ENCODE measurements at regions not wholly inside any gene's neighbourhood (a gene's known extent, or its start where the extent isn't known, plus 50 kb on each side); places are given as distances from the start of the nearest gene placed in this dataset.

DNA sequence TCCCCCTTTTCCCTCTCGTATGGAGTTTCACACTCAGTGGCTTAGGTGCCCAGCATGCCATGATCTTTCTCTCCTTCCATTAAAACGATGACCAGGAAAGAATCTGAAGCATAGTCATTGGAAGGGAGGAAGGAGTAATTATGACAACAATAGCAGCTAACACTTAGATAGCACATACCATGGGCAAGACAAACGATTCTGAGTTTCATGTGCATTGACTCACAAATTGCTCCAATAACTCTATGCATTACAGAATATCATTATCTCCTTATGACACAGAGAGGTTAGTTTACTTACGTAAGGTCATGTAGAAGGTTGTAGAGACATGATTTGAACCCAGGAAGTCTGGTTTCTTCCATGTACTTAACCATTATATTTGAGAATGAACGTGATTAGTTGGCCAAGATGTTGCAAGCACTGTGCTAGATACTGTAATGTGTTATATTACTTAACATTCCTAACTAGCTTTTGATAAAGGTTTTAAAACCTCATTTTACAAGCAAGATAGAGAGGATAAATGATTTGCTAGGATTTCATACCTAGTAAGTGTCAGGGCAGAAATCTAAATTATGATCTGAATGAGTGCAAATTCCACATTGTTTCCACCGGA, 162.4 kb downstream of the CAND1 start:
- no peaks in the 10 kb centered on the region for H3K9me3 Mint-ChIP-seq
- H3K4me1 Mint-ChIP-seq: peaks cover 55% of the 10 kb centered on the region
- H3K36me3 Mint-ChIP-seq: no peaks in the 10 kb centered on the region
- no peak for DNase-seq (ENCODE audit: low spot score in 2 of 2, unreplicated experiment in 2 of 2)
- H3K4me3 Mint-ChIP-seq: no peak overlapping the region
- H3K27ac Mint-ChIP-seq: peak overlapping the region; percentile 85
- TF ChIP-seq CTCF (IDR thresholded peaks at IDR 0.05; ENCODE audit: unreplicated experiment): no peak
- no peaks in the 10 kb centered on the region for H3K27me3 Mint-ChIP-seq (ENCODE audit: low read depth)

DNA sequence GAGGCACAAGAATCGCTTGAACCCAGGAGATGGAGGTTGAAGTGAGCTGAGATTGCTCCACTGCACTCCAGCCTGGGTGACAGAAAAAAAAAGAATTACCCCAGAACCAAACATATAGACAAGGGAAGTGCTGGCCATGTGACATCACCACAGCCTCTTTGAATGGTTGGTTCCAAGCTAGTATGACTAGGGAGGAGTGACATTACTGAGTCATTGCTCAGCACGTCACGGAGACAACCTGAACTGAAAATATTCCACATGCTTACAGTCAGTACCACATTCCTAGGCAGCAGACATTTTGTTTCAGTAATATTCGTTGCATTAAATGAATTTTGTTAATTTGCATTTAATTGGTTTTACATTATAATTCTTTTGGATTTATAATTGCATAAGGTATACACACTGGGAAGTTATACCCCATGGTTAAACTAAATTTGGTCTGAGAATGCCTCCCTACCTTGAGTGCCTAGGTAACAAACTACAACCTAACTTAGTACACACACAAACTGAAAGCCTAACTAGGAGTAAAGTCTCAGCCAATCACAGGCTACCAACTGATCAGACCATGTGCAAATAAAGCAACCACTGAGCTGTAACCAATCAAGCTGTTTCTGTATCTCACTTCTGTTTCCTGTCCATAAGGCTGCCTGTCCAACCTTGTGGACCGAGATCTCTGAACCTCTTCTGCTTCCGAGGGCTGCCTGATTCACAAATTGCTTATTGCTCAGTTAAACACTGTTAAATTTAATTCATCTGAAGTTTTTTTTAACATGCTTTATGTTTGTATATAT, 164.4 kb downstream of the CAND1 start:
- H3K4me1 Mint-ChIP-seq: peaks cover 41% of the 10 kb centered on the region
- H3K4me3 Mint-ChIP-seq: no peak overlapping the region
- no peaks in the 10 kb centered on the region for H3K36me3 Mint-ChIP-seq
- H3K27ac Mint-ChIP-seq: no peak overlapping the region
- H3K27me3 Mint-ChIP-seq (ENCODE audit: low read depth): no peaks in the 10 kb centered on the region
- no peak for DNase-seq (ENCODE audit: low spot score in 2 of 2, unreplicated experiment in 2 of 2)
- H3K9me3 Mint-ChIP-seq: peaks cover under 1% of the 10 kb centered on the region
- TF ChIP-seq CTCF (IDR thresholded peaks at IDR 0.05; ENCODE audit: unreplicated experiment): no peak

GRCh38 chr12:67434671-67435370, 165.7 kb downstream of the CAND1 start:
- no peak for TF ChIP-seq CTCF (IDR thresholded peaks at IDR 0.05; ENCODE audit: unreplicated experiment)
- peaks cover 41% of the 10 kb centered on the region for H3K4me1 Mint-ChIP-seq
- H3K27ac Mint-ChIP-seq: peak overlapping the region; percentile 57

GRCh38 chr12:67436230-67436629, 167.1 kb downstream of the CAND1 start:
- H3K27ac Mint-ChIP-seq: no peak overlapping the region
- peaks cover 9% of the 10 kb centered on the region for H3K9me3 Mint-ChIP-seq
- peaks cover 36% of the 10 kb centered on the region for H3K4me1 Mint-ChIP-seq
- no peak for DNase-seq (ENCODE audit: low spot score in 2 of 2, unreplicated experiment in 2 of 2)
- no peak overlapping the region for H3K4me3 Mint-ChIP-seq
- H3K27me3 Mint-ChIP-seq (ENCODE audit: low read depth): no peaks in the 10 kb centered on the region
- H3K36me3 Mint-ChIP-seq: peaks cover 1% of the 10 kb centered on the region
- TF ChIP-seq CTCF (IDR thresholded peaks at IDR 0.05; ENCODE audit: unreplicated experiment): no peak

More at GRCh38 chr12:67434671-67435370, 165.7 kb downstream of the CAND1 start:
- DNase-seq (ENCODE audit: low spot score in 2 of 2, unreplicated experiment in 2 of 2): no peak
- Mint-ChIP-seq H3K27me3 (ENCODE audit: low read depth) (no peaks in the 10 kb centered on the region), H3K9me3 (peaks cover 9% of the 10 kb centered on the region), H3K36me3 (peaks cover 1% of the 10 kb centered on the region), H3K4me3 (no peak overlapping the region)

- Mint-ChIP-seq H3K9me3 (peaks cover 9% of the 10 kb centered on the region), H3K4me3 (no peak overlapping the region), H3K27me3 (ENCODE audit: low read depth) (no peaks in the 10 kb centered on the region), H3K36me3 (peaks cover 1% of the 10 kb centered on the region), H3K4me1 (peaks cover 36% of the 10 kb centered on the region), H3K27ac (no peak overlapping the region)
- DNase-seq (ENCODE audit: low spot score in 2 of 2, unreplicated experiment in 2 of 2): no peak
- no peak for TF ChIP-seq CTCF (IDR thresholded peaks at IDR 0.05; ENCODE audit: unreplicated experiment)
These were observed 167.9 kb downstream of the CAND1 start for GRCh38 chr12:67437011-67437410.

Measured in mesothelial cell of epicardium (in vitro differentiated cells).